RWPE2 (cell line): ENCODE measurements at regions not wholly inside any gene's neighbourhood (a gene's known extent, or its start where the extent isn't known, plus 50 kb on each side); places are given as distances from the start of the nearest gene placed in this dataset.
"Not testable (repeated sequence)": the region's sequence is repeated elsewhere in the genome, so short reads cannot be mapped to it uniquely, and the experiment has no call there.

Experiments
- ATAC-seq: fragments of 200-7000 bp; cut with Tn5 transposase; 3 replicates; pipeline ENCODE4 v1.9.1; 2021; ENCODE audit warnings: low read depth
- DNase-seq: peaks from one replicate; pipeline ENCODE4 v3.0.0-alpha.2; 2020; ENCODE audit warnings: low spot score
- H3K27ac ChIP-seq: fragments of 450-650 bp; 2 replicates; pipeline ENCODE4 v1.5.1; 2017; ENCODE audit warnings: mild to moderate bottlenecking; ENCODE audit not compliant: poor library complexity, severe bottlenecking
- H3K27me3 ChIP-seq: fragments of 250-450 bp; sonication (Bioruptor Pico); 2 replicates; pipeline ENCODE4 v1.5.1; 2021; ENCODE audit warnings: mild to moderate bottlenecking, moderate library complexity; ENCODE audit not compliant: insufficient read depth, poor library complexity, severe bottlenecking
- H3K36me3 ChIP-seq: fragments of 250-450 bp; sonication (Bioruptor Pico); 2 replicates; pipeline ENCODE4 v1.5.1; 2020; ENCODE audit warnings: low read depth, mild to moderate bottlenecking, moderate library complexity
- H3K4me1 ChIP-seq: fragments of 250-450 bp; sonication (Bioruptor Pico); 2 replicates; pipeline ENCODE4 v1.5.1; 2021; ENCODE audit warnings: mild to moderate bottlenecking, moderate library complexity; ENCODE audit not compliant: insufficient read depth, poor library complexity, severe bottlenecking
- H3K4me3 ChIP-seq: fragments of 250-450 bp; sonication (Bioruptor Pico); 2 replicates; pipeline ENCODE4 v1.5.1; 2021; ENCODE audit warnings: mild to moderate bottlenecking, moderate library complexity; ENCODE audit not compliant: severe bottlenecking
- H3K9me3 ChIP-seq: fragments of 250-450 bp; sonication (Bioruptor Pico); 2 replicates; pipeline ENCODE4 v1.5.1; 2021; ENCODE audit warnings: mild to moderate bottlenecking, moderate library complexity; ENCODE audit not compliant: severe bottlenecking
- CTCF ChIP-seq: fragments of 450-650 bp; IDR thresholded peaks from one replicate; pipeline ENCODE4 v1.5.1; 2017; ENCODE audit warnings: mild to moderate bottlenecking, moderate library complexity; ENCODE audit not compliant: poor library complexity, severe bottlenecking

GRCh38 chr21:19540287-19540686, 1136.7 kb upstream of the TMPRSS15 start:
- Histone ChIP-seq H3K4me1 (no peaks in the 10 kb centered on the region), H3K36me3 (no peaks in the 10 kb centered on the region), H3K27me3 (no peaks in the 10 kb centered on the region), H3K4me3 (no peak overlapping the region), H3K27ac (no peak overlapping the region), H3K9me3 (no peaks in the 10 kb centered on the region)
- ATAC-seq = no peak
- TF ChIP-seq CTCF = no peak
- DNase-seq = no peak

GRCh38 chr21:19541602-19542001, 1138.0 kb upstream of the TMPRSS15 start:
- no peaks in the 10 kb centered on the region for H3K36me3 ChIP-seq
- DNase-seq (no peak), ATAC-seq (no peak)
- H3K27me3 ChIP-seq = no peaks in the 10 kb centered on the region
- H3K4me3 ChIP-seq = no peak overlapping the region
- no peak for TF ChIP-seq CTCF
- no peak overlapping the region for H3K27ac ChIP-seq
- no peaks in the 10 kb centered on the region for H3K9me3 ChIP-seq
- H3K4me1 ChIP-seq = no peaks in the 10 kb centered on the region

GRCh38 chr21:19544493-19544892, 1140.9 kb upstream of the TMPRSS15 start:
- not testable (repeated sequence) for H3K27me3 ChIP-seq, H3K36me3 ChIP-seq, H3K27ac ChIP-seq, H3K9me3 ChIP-seq, DNase-seq, H3K4me1 ChIP-seq, H3K4me3 ChIP-seq, ATAC-seq

GRCh38 chr21:19547951-19548840, 1144.6 kb upstream of the TMPRSS15 start:
- TF ChIP-seq CTCF = no peak
- Histone ChIP-seq H3K4me1 (no peaks in the 10 kb centered on the region), H3K9me3 (no peaks in the 10 kb centered on the region), H3K27me3 (no peaks in the 10 kb centered on the region), H3K36me3 (no peaks in the 10 kb centered on the region), H3K4me3 (no peak overlapping the region), H3K27ac (no peak overlapping the region)
- no peak for DNase-seq
- no peak for ATAC-seq

- no peak for TF ChIP-seq CTCF
- Histone ChIP-seq H3K4me3 (no peak overlapping the region), H3K27me3 (no peaks in the 10 kb centered on the region), H3K36me3 (no peaks in the 10 kb centered on the region), H3K27ac (no peak overlapping the region), H3K9me3 (no peaks in the 10 kb centered on the region), H3K4me1 (no peaks in the 10 kb centered on the region)
- no peak for DNase-seq
- no peak for ATAC-seq
Measured at GRCh38 chr21:19553919-19554615, 1150.5 kb upstream of the TMPRSS15 start.
